Kidney epithelial cell (primary cell): ENCODE measurements at regions not wholly inside any gene's neighbourhood (a gene's known extent, or its start where the extent isn't known, plus 50 kb on each side); places are given as distances from the start of the nearest gene placed in this dataset.

ENCODE experiments used
- DNase-seq: peaks from one replicate; pipeline ENCODE4 v3.0.0-alpha.2; 2010; ENCODE audit warnings: low read depth
- H3K27me3 ChIP-seq: 2 replicates; pipeline ENCODE4 v1.6.0; 2011; ENCODE audit warnings: low read length; ENCODE audit not compliant: control insufficient read depth, insufficient read depth
- H3K36me3 ChIP-seq: 2 replicates; pipeline ENCODE4 v1.5.1; 2011; ENCODE audit warnings: low read length; ENCODE audit not compliant: control insufficient read depth, insufficient read depth
- H3K4me3 ChIP-seq: 2 replicates; pipeline ENCODE4 v1.5.1; 2011; ENCODE audit warnings: low read depth, mild to moderate bottlenecking, control low read depth, low read length
- CTCF ChIP-seq: IDR thresholded peaks from 2 replicates; pipeline ENCODE4 v1.5.1; 2011; ENCODE audit warnings: mild to moderate bottlenecking, moderate library complexity, low read length, control low read depth, inconsistent platforms; ENCODE audit not compliant: insufficient read depth, poor library complexity, severe bottlenecking

GRCh38 chr3:154718053-154718452, 288.1 kb upstream of the GPR149 start:
- Histone ChIP-seq H3K36me3 (no peaks in the 10 kb centered on the region), H3K27me3 (no peaks in the 10 kb centered on the region), H3K4me3 (no peak overlapping the region)
- DNase-seq = no peak
- TF ChIP-seq CTCF = no peak

GRCh38 chr3:154716170-154716569, 286.2 kb upstream of the GPR149 start:
- TF ChIP-seq CTCF = no peak
- H3K36me3 ChIP-seq = no peaks in the 10 kb centered on the region

GRCh38 chr3:154708554-154708953, 278.6 kb upstream of the GPR149 start:
- Histone ChIP-seq H3K36me3 (no peaks in the 10 kb centered on the region), H3K27me3 (no peaks in the 10 kb centered on the region), H3K4me3 (no peak overlapping the region)
- no peak for DNase-seq
- TF ChIP-seq CTCF = no peak

More at GRCh38 chr3:154716170-154716569, 286.2 kb upstream of the GPR149 start:
- Histone ChIP-seq H3K4me3 (no peak overlapping the region), H3K27me3 (no peaks in the 10 kb centered on the region)
- no peak for DNase-seq

- Histone ChIP-seq H3K36me3 (no peaks in the 10 kb centered on the region), H3K27me3 (no peaks in the 10 kb centered on the region), H3K4me3 (no peak overlapping the region)
- TF ChIP-seq CTCF = no peak
- DNase-seq = no peak
Measured at GRCh38 chr3:154701055-154701454, 271.1 kb upstream of the GPR149 start.

GRCh38 chr3:154690413-154690812, 260.4 kb upstream of the GPR149 start:
- Histone ChIP-seq H3K27me3 (no peaks in the 10 kb centered on the region), H3K36me3 (no peaks in the 10 kb centered on the region), H3K4me3 (no peak overlapping the region)
- TF ChIP-seq CTCF = no peak
- no peak for DNase-seq

GRCh38 chr3:154684440-154684839, 254.4 kb upstream of the GPR149 start:
- Histone ChIP-seq H3K27me3 (no peaks in the 10 kb centered on the region), H3K4me3 (no peak overlapping the region), H3K36me3 (no peaks in the 10 kb centered on the region)
- DNase-seq = no peak
- no peak for TF ChIP-seq CTCF
